ENCODE measurements at regions not wholly inside any gene's neighbourhood (a gene's known extent, or its start where the extent isn't known, plus 50 kb on each side); places are given as distances from the start of the nearest gene placed in this dataset.

- no peak overlapping the region for H3K4me3 ChIP-seq (replicated peaks; ENCODE audit: low read depth, low read length)
- no peaks in the 10 kb centered on the region for H3K36me3 ChIP-seq (ENCODE audit: control insufficient read depth, insufficient read depth, low read length)
- DNase-seq (ENCODE audit: extremely low read depth, insufficient read length): no peak
- no peak for TF ChIP-seq CTCF (IDR thresholded peaks at IDR 0.05; ENCODE audit: insufficient read depth, low read length, poor library complexity, severe bottlenecking)
- no peaks in the 10 kb centered on the region for H3K27me3 ChIP-seq (replicated peaks; ENCODE audit: control insufficient read depth, insufficient read depth, low read length)
Measured at GRCh38 chr14:87443787-87444186, 549.2 kb downstream of the GALC start.

- Histone ChIP-seq H3K4me3 (replicated peaks; ENCODE audit: low read depth, low read length) (no peak overlapping the region), H3K27me3 (replicated peaks; ENCODE audit: control insufficient read depth, insufficient read depth, low read length) (no peaks in the 10 kb centered on the region), H3K36me3 (ENCODE audit: control insufficient read depth, insufficient read depth, low read length) (no peaks in the 10 kb centered on the region)
- no peak for TF ChIP-seq CTCF (IDR thresholded peaks at IDR 0.05; ENCODE audit: insufficient read depth, low read length, poor library complexity, severe bottlenecking)
- DNase-seq (ENCODE audit: extremely low read depth, insufficient read length): no peak
Measured at GRCh38 chr14:87443039-87443438, 549.9 kb downstream of the GALC start.

- TF ChIP-seq CTCF (IDR thresholded peaks at IDR 0.05; ENCODE audit: insufficient read depth, low read length, poor library complexity, severe bottlenecking): no peak
- H3K27me3 ChIP-seq (replicated peaks; ENCODE audit: control insufficient read depth, insufficient read depth, low read length): no peaks in the 10 kb centered on the region
- H3K36me3 ChIP-seq (ENCODE audit: control insufficient read depth, insufficient read depth, low read length): no peaks in the 10 kb centered on the region
- no peak overlapping the region for H3K4me3 ChIP-seq (replicated peaks; ENCODE audit: low read depth, low read length)
- no peak for DNase-seq (ENCODE audit: extremely low read depth, insufficient read length)
Measured at GRCh38 chr14:87437158-87437557, 555.8 kb downstream of the GALC start.

- H3K27me3 ChIP-seq (replicated peaks; ENCODE audit: control insufficient read depth, insufficient read depth, low read length): no peaks in the 10 kb centered on the region
- H3K36me3 ChIP-seq (ENCODE audit: control insufficient read depth, insufficient read depth, low read length): no peaks in the 10 kb centered on the region
- no peak for DNase-seq (ENCODE audit: extremely low read depth, insufficient read length)
- no peak overlapping the region for H3K4me3 ChIP-seq (replicated peaks; ENCODE audit: low read depth, low read length)
- no peak for TF ChIP-seq CTCF (IDR thresholded peaks at IDR 0.05; ENCODE audit: insufficient read depth, low read length, poor library complexity, severe bottlenecking)
Measured at GRCh38 chr14:87434680-87435079, 558.3 kb downstream of the GALC start.

- Histone ChIP-seq H3K27me3 (replicated peaks; ENCODE audit: control insufficient read depth, insufficient read depth, low read length) (no peaks in the 10 kb centered on the region), H3K4me3 (replicated peaks; ENCODE audit: low read depth, low read length) (no peak overlapping the region), H3K36me3 (ENCODE audit: control insufficient read depth, insufficient read depth, low read length) (no peaks in the 10 kb centered on the region)
- TF ChIP-seq CTCF (IDR thresholded peaks at IDR 0.05; ENCODE audit: insufficient read depth, low read length, poor library complexity, severe bottlenecking): no peak
- no peak for DNase-seq (ENCODE audit: extremely low read depth, insufficient read length)
Measured at GRCh38 chr14:87434011-87434410, 559.0 kb downstream of the GALC start.

GRCh38 chr14:87432698-87433097 lies 560.3 kb downstream of the GALC start:
- no peaks in the 10 kb centered on the region for H3K36me3 ChIP-seq (ENCODE audit: control insufficient read depth, insufficient read depth, low read length)
- no peak overlapping the region for H3K4me3 ChIP-seq (replicated peaks; ENCODE audit: low read depth, low read length)
- no peak for DNase-seq (ENCODE audit: extremely low read depth, insufficient read length)
- TF ChIP-seq CTCF (IDR thresholded peaks at IDR 0.05; ENCODE audit: insufficient read depth, low read length, poor library complexity, severe bottlenecking): no peak
- H3K27me3 ChIP-seq (replicated peaks; ENCODE audit: control insufficient read depth, insufficient read depth, low read length): no peaks in the 10 kb centered on the region
